OCI-LY3 (cell line): ENCODE measurements at regions not wholly inside any gene's neighbourhood (a gene's known extent, or its start where the extent isn't known, plus 50 kb on each side); places are given as distances from the start of the nearest gene placed in this dataset.

Experiments
- EZH2phosphoT487 ChIP-seq: fragments of 200-600 bp; shearing (Covaris generic); IDR thresholded peaks from 2 replicates; pipeline ENCODE4 v1.6.1; 2018; ENCODE audit warnings: antibody characterized with exemption, mixed run types, low read depth
- TF ChIP-seq, protein P1 (sequence below): fragments of 200-600, 300-600 bp; sonication (generic); IDR thresholded peaks from 2 replicates; pipeline ENCODE4 v1.5.1; 2014; ENCODE audit warnings: antibody characterized with exemption, low read length, low read depth

- TF ChIP-seq, protein P1, sequence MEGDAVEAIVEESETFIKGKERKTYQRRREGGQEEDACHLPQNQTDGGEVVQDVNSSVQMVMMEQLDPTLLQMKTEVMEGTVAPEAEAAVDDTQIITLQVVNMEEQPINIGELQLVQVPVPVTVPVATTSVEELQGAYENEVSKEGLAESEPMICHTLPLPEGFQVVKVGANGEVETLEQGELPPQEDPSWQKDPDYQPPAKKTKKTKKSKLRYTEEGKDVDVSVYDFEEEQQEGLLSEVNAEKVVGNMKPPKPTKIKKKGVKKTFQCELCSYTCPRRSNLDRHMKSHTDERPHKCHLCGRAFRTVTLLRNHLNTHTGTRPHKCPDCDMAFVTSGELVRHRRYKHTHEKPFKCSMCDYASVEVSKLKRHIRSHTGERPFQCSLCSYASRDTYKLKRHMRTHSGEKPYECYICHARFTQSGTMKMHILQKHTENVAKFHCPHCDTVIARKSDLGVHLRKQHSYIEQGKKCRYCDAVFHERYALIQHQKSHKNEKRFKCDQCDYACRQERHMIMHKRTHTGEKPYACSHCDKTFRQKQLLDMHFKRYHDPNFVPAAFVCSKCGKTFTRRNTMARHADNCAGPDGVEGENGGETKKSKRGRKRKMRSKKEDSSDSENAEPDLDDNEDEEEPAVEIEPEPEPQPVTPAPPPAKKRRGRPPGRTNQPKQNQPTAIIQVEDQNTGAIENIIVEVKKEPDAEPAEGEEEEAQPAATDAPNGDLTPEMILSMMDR: no peak
- no peak for TF ChIP-seq EZH2phosphoT487
Observed at GRCh38 chr14:61184112-61184511, 97.0 kb downstream of the TMEM30B start.
